ENCODE measurements at regions not wholly inside any gene's neighbourhood (a gene's known extent, or its start where the extent isn't known, plus 50 kb on each side); places are given as distances from the start of the nearest gene placed in this dataset.

DNA sequence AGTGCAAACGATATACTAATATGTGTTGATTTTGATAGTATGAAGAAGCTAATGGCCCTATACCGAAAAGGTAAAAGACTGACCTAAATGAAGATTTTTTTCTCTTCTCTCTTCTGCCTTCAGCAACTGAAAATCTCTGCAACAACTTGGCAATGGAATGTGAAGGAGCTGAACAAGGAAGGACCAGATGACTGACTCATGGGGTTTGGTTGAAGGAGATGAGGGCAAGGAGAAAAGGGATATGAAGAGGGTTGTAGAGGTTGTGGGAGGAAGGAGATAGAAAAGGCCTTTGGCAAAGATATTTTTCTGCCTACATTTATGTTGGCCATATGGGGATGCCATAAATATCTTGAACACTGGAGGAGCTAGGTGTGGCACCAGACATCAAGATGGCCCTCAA, 129.7 kb upstream of the CHD1 start:
- Histone ChIP-seq H3K9me3 (ENCODE audit: control insufficient read depth, low read depth, low read length) (no peaks in the 10 kb centered on the region), H3K79me2 (ENCODE audit: insufficient read depth, low read length) (no peaks in the 10 kb centered on the region), H3K9ac (ENCODE audit: extremely low read depth, insufficient read length, low read length) (no peak overlapping the region), H3K56ac (ENCODE audit: insufficient read length, low read depth, low read length) (no peak overlapping the region), H2BK20ac (ENCODE audit: low read depth, low read length, poor library complexity, severe bottlenecking) (no peak overlapping the region), H2BK12ac (ENCODE audit: insufficient read length, low read depth, low read length) (no peak overlapping the region), H3K27me3 (ENCODE audit: insufficient read depth, low read length) (no peaks in the 10 kb centered on the region), H3K23me2 (ENCODE audit: insufficient read length, low read depth, low read length, poor library complexity, severe bottlenecking) (no peaks in the 10 kb centered on the region), H2BK120ac (ENCODE audit: low read depth, low read length, poor library complexity, severe bottlenecking) (no peak overlapping the region), H3K14ac (ENCODE audit: insufficient read depth, low read length) (no peak overlapping the region), H4K20me1 (ENCODE audit: control insufficient read depth, insufficient read depth, insufficient read length) (no peaks in the 10 kb centered on the region), H3K79me1 (ENCODE audit: insufficient read depth, low read depth, low read length, poor library complexity, severe bottlenecking) (no peaks in the 10 kb centered on the region), H3K18ac (ENCODE audit: insufficient read length, low read depth, low read length) (no peak overlapping the region), H2AK5ac (ENCODE audit: insufficient read length, low read length) (no peak overlapping the region), H3K27ac (ENCODE audit: insufficient read length, low read depth, low read length) (no peak overlapping the region), H2AFZ (ENCODE audit: low read length) (no peak overlapping the region), H2BK15ac (ENCODE audit: low read depth, low read length) (no peak overlapping the region), H3T11ph (ENCODE audit: low read length) (no peak overlapping the region), H3K23ac (ENCODE audit: insufficient read length, low read depth, low read length) (no peak overlapping the region), H3K4me2 (ENCODE audit: insufficient read depth, insufficient read length, low read length) (no peak overlapping the region), H4K5ac (ENCODE audit: insufficient read length, low read depth, low read length) (no peak overlapping the region), H3K4me1 (ENCODE audit: insufficient read depth, low read length) (no peaks in the 10 kb centered on the region), H4K91ac (ENCODE audit: insufficient read length, low read depth, low read length) (no peak overlapping the region), H3K4ac (ENCODE audit: low read depth, low read length) (no peak overlapping the region), H2BK5ac (ENCODE audit: insufficient read length, low read length) (no peak overlapping the region), H4K8ac (replicated peaks; ENCODE audit: insufficient read length, low read depth, low read length) (no peak overlapping the region)
- peaks cover 3% of the 10 kb centered on the region in 2 experiments for H3K4me1 Mint-ChIP-seq
- no peak for DNase-seq
- H3K4me3 Mint-ChIP-seq, result no peak overlapping the region
- TF ChIP-seq, protein P1, sequence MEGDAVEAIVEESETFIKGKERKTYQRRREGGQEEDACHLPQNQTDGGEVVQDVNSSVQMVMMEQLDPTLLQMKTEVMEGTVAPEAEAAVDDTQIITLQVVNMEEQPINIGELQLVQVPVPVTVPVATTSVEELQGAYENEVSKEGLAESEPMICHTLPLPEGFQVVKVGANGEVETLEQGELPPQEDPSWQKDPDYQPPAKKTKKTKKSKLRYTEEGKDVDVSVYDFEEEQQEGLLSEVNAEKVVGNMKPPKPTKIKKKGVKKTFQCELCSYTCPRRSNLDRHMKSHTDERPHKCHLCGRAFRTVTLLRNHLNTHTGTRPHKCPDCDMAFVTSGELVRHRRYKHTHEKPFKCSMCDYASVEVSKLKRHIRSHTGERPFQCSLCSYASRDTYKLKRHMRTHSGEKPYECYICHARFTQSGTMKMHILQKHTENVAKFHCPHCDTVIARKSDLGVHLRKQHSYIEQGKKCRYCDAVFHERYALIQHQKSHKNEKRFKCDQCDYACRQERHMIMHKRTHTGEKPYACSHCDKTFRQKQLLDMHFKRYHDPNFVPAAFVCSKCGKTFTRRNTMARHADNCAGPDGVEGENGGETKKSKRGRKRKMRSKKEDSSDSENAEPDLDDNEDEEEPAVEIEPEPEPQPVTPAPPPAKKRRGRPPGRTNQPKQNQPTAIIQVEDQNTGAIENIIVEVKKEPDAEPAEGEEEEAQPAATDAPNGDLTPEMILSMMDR (conservative IDR thresholded peaks at IDR 0.05), result no peak
- no peaks in the 10 kb centered on the region for H3K9me3 Mint-ChIP-seq
- no peak overlapping the region; a peak in 1 of 7 replicates for H3K27ac Mint-ChIP-seq
- 0 out of 2 replicates have a peak, but pooled peaks cover 2% of the 10 kb centered on the region for H3K27me3 Mint-ChIP-seq (ENCODE audit: low read depth)
- no CpG with 5 or more reads among the region's 2 CpGs for WGBS (ENCODE audit: extremely low coverage, insufficient read length, low lambda C conversion rate)
- no peaks in the 10 kb centered on the region for H3K36me3 Mint-ChIP-seq (ENCODE audit: insufficient read depth in 1 of 3, low read depth in 3 of 3)
